Calu3 (cell line): ENCODE measurements at regions not wholly inside any gene's neighbourhood (a gene's known extent, or its start where the extent isn't known, plus 50 kb on each side); places are given as distances from the start of the nearest gene placed in this dataset.

Experiments
- BruUV-seq: library from RNA; stranded (reverse); fragments of 400-500 nt; replicated peaks from 2 replicates; lab custom pipeline; 2021; lab: Mats Ljungman, UMichigan
- CTCF ChIA-PET: fragments of 300-600 bp; sonication (Branson Sonifier 250); formaldehyde crosslinking; loops from one replicate; lab custom pipeline; 2022; ENCODE audit warnings: antibody characterized with exemption; lab: Charles Lee
- DNase-seq: peaks from one replicate; pipeline ENCODE4 v3.0.0; 2022
- H3K27ac Mint-ChIP-seq: one replicate; pipeline ENCODE4 v1.8.0; 2022; ENCODE audit warnings: mixed read lengths; ENCODE audit not compliant: unreplicated experiment
- H3K27me3 Mint-ChIP-seq: one replicate; pipeline ENCODE4 v1.8.0; 2022; ENCODE audit warnings: mixed read lengths; ENCODE audit not compliant: unreplicated experiment
- H3K36me3 Mint-ChIP-seq: one replicate; pipeline ENCODE4 v1.8.0; 2022; ENCODE audit warnings: mild to moderate bottlenecking, moderate library complexity, mixed read lengths; ENCODE audit not compliant: insufficient read depth, unreplicated experiment
- H3K4me1 Mint-ChIP-seq: one replicate; pipeline ENCODE4 v1.8.0; 2022; ENCODE audit warnings: mild to moderate bottlenecking, low read depth, mixed read lengths; ENCODE audit not compliant: unreplicated experiment
- H3K4me3 Mint-ChIP-seq: one replicate; pipeline ENCODE4 v1.8.0; 2022; ENCODE audit warnings: mild to moderate bottlenecking, low read depth, moderate library complexity, mixed read lengths; ENCODE audit not compliant: unreplicated experiment
- H3K9me3 Mint-ChIP-seq: one replicate; pipeline ENCODE4 v1.8.0; 2022; ENCODE audit warnings: low read depth, mixed read lengths; ENCODE audit not compliant: unreplicated experiment
- intact Hi-C: fragments of 100-400 bp; cut with micrococcal nuclease; formaldehyde crosslinking; loops from one replicate; pipeline ENCODE4 v1.10.0; 2022; ENCODE audit not compliant: unreplicated experiment
- TF ChIP-seq, protein P1 (sequence below): fragments of 200-600 bp; IDR thresholded peaks from one replicate; pipeline ENCODE4 v1.8.0; 2022; ENCODE audit warnings: antibody characterized with exemption; ENCODE audit not compliant: unreplicated experiment

DNA sequence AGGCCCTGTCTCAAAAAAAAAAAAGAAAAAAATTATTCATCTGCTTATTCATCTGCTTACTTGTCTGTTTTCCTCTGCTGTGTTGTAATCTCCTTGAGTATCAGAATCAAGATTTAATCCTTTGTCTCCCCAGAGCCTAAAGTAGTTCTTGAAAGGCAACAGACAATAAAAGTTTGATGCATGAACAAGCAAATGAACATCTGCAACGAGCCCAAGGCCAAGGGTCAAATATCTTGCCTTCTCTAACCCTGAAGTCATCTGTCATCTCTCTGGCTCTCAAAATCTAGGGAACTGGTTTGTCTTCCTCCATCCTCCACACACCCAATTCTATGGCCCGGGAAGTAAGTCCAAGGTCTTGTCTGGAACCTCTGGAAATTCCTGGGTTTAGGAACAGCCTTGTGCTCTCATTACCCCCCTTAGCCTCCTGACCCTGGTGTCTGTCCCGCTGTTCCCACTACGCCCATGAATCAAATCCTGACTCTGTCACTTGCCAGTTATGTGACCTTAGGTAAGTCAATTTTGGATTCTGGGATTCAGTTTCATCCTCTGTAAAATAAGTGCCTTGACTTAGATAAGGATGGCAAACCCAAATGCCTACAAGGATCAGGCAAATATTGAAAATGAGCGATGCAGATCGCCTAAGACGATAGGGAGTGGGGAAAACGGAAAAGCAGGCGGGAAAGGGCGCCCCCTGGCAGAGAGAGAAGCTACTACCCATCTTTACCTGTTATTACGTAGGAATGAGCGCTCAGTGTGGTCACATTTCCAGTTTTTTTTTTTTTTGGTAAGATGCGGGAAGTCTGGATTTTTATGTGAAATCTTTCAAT, 102.7 kb upstream of the DHX15 start:
- H3K9me3 Mint-ChIP-seq = no peaks in the 10 kb centered on the region
- BruUV-seq = no TSS peak
- H3K4me3 Mint-ChIP-seq = no peak overlapping the region

DNA sequence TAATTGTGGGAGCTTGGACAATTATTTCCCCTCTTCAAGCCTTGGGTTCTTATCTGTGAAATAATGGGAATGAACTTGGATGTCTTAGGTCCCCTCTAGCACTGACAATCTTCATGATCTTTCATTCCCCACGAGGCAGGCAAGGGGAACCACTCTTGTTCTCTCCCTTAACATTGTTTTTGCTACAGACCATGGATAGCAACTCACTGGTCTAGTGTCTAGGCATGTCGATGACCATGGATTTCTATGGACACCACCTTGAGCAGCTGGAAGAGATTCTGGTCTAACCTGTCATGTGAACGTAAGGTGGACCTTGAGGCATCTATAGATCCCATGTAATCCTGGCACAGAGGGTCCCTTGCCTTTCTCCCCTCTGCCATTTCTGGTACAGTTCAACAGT, 104.1 kb upstream of the DHX15 start:
- intact Hi-C loops = no loop called here
- H3K4me3 Mint-ChIP-seq = no peak overlapping the region
- H3K4me1 Mint-ChIP-seq = peaks cover 26% of the 10 kb centered on the region
- no peak for DNase-seq
- H3K27me3 Mint-ChIP-seq = no peaks in the 10 kb centered on the region
- TF ChIP-seq, protein P1, sequence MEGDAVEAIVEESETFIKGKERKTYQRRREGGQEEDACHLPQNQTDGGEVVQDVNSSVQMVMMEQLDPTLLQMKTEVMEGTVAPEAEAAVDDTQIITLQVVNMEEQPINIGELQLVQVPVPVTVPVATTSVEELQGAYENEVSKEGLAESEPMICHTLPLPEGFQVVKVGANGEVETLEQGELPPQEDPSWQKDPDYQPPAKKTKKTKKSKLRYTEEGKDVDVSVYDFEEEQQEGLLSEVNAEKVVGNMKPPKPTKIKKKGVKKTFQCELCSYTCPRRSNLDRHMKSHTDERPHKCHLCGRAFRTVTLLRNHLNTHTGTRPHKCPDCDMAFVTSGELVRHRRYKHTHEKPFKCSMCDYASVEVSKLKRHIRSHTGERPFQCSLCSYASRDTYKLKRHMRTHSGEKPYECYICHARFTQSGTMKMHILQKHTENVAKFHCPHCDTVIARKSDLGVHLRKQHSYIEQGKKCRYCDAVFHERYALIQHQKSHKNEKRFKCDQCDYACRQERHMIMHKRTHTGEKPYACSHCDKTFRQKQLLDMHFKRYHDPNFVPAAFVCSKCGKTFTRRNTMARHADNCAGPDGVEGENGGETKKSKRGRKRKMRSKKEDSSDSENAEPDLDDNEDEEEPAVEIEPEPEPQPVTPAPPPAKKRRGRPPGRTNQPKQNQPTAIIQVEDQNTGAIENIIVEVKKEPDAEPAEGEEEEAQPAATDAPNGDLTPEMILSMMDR = no peak
- no peak overlapping the region for H3K27ac Mint-ChIP-seq
- no peaks in the 10 kb centered on the region for H3K9me3 Mint-ChIP-seq
- H3K36me3 Mint-ChIP-seq = no peaks in the 10 kb centered on the region
- no TSS peak for BruUV-seq
- CTCF ChIA-PET = no interaction called here

More for the DNA sequence above, 102.7 kb upstream of the DHX15 start:
- CTCF ChIA-PET = interaction anchor here (0.5 kb wide), 1 partner anchor 92 kb away, joined by 3 read pairs; no protein-coding TSS in a partner anchor
- no peak overlapping the region for H3K27ac Mint-ChIP-seq
- TF ChIP-seq, protein P1 = no peak
- H3K36me3 Mint-ChIP-seq = no peaks in the 10 kb centered on the region
- no peak for DNase-seq
- intact Hi-C loops = no loop called here
- H3K27me3 Mint-ChIP-seq = no peaks in the 10 kb centered on the region
- H3K4me1 Mint-ChIP-seq = peaks cover 26% of the 10 kb centered on the region

DNA sequence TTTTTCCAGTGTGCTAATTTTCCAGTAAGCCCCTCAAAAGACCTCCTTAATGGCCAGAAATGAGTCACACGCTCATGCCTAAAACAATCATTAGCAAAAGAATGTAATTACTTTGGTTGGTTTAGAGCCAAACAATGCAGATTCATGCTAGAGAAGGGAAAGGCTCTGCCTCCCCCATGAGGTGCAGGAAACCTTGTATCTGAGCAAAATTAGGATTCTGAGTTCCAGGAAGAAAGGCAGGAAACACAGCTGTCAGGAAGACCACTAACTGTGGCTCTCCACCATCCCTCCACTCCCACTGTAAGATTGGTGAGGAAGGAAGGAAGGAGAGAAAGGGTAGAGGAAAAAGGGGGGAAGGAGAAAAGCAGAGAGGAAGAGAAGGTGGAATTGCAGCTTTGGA, 104.9 kb upstream of the DHX15 start:
- TF ChIP-seq, protein P1 = no peak
- no TSS peak for BruUV-seq
- no peaks in the 10 kb centered on the region for H3K9me3 Mint-ChIP-seq
- peaks cover 26% of the 10 kb centered on the region for H3K4me1 Mint-ChIP-seq
- no peaks in the 10 kb centered on the region for H3K36me3 Mint-ChIP-seq
- intact Hi-C loops = no loop called here
- no peak overlapping the region for H3K4me3 Mint-ChIP-seq
- no peaks in the 10 kb centered on the region for H3K27me3 Mint-ChIP-seq
- no peak for DNase-seq
- CTCF ChIA-PET = interaction anchor here (0.9 kb wide), 1 partner anchor 31 kb away, joined by 4 read pairs; no protein-coding TSS in a partner anchor
- H3K27ac Mint-ChIP-seq = no peak overlapping the region

DNA sequence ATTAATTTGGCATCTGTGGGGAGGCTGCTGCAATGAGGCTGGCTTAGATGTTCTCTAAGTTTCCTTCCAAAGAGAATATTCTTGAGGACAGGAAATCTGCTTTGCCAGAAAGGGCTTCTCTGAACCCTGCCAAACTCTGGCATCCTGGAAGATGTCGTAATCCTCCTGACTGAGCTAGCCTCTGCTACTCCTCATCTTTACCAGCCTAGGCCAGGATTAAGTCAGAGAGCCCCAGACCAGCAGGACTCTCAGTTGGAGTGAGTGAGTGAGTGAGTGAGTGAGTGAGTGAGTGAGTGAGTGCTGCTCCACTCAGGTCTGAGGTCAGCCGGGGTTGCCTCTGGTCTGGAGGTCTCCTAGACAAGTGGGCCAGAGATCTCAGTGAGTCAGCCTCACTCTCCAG, 104.9 kb upstream of the SOD3 start:
- DNase-seq = no peak
- Mint-ChIP-seq H3K9me3 (no peaks in the 10 kb centered on the region), H3K36me3 (no peaks in the 10 kb centered on the region), H3K4me1 (peaks cover 23% of the 10 kb centered on the region), H3K27ac (no peak overlapping the region), H3K27me3 (no peaks in the 10 kb centered on the region), H3K4me3 (no peak overlapping the region)
- TF ChIP-seq, protein P1 = no peak
- intact Hi-C loops = no loop called here
- CTCF ChIA-PET = no interaction called here
- BruUV-seq = no TSS peak
